Ascending aorta (tissue), 2 donors: ENCODE measurements at regions not wholly inside any gene's neighbourhood (a gene's known extent, or its start where the extent isn't known, plus 50 kb on each side); places are given as distances from the start of the nearest gene placed in this dataset.

Experiments used
- DNase-seq, 2 donors: peaks; one replicate each; pipeline ENCODE4 v3.0.0-alpha.2; 2019; ENCODE audit warnings: low spot score in 2 of 2
- H3K27ac ChIP-seq, 2 donors: fragments of 200-600 bp; sonication (generic); one replicate each; pipeline ENCODE4 v1.5.1; 2016 to 2017; ENCODE audit warnings: mild to moderate bottlenecking in 1 of 2
- H3K27me3 ChIP-seq: fragments of 200-600 bp; sonication (generic); one replicate; pipeline ENCODE4 v1.5.1; 2017
- H3K36me3 ChIP-seq, 2 donors: fragments of 200-600 bp; sonication (generic); one replicate each; pipeline ENCODE4 v1.5.1; 2016
- H3K4me1 ChIP-seq, 2 donors: fragments of 200-600 bp; sonication (generic); one replicate each; pipeline ENCODE4 v1.5.1; 2016 to 2017; ENCODE audit warnings: mild to moderate bottlenecking in 1 of 2
- H3K4me3 ChIP-seq, 2 donors: fragments of 200-600 bp; sonication (generic); one replicate each; pipeline ENCODE4 v1.5.1; 2016 to 2017; ENCODE audit warnings: mild to moderate bottlenecking in 1 of 2
- H3K9me3 ChIP-seq, 2 donors: fragments of 200-600 bp; sonication (generic); one replicate each; pipeline ENCODE4 v1.5.1; 2016
- intact Hi-C: fragments of 100-400 bp; cut with DNase I; formaldehyde crosslinking; loops from one replicate; pipeline ENCODE4 v1.15.1; 2023
- TF ChIP-seq, protein P1 (sequence below), 3 experiments: fragments of 200-600 bp in 2 of 3; fragments of 450-650 bp in 1 of 3; sonication (generic) in 2 of 3; IDR thresholded peaks; one replicate each; pipeline ENCODE4 v1.5.1; 2016 to 2019; ENCODE audit warnings: antibody characterized with exemption in 3 of 3, mild to moderate bottlenecking in 1 of 3, moderate library complexity in 1 of 3

DNA sequence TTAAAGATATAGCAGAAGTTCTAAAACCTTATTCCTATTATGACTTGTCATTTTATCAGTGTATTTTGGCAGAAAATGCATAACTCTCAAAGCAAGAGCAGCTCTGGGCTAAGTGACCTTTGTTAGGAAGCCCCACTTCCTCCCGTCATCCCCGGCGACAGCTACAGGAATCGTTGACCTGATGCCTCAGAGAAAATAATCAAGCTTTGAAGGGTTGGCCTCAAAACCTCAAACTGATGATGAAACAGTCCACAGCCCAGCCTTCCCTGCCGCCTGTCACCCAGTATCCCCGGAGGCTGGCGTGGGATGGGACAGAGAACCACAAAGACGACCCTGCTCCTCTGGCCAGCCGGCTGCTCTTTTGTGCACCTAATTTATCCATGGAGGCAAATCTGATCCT is 65.3 kb downstream of the KCNF1 start:
- no peaks in the 10 kb centered on the region for H3K9me3 ChIP-seq
- H3K4me1 ChIP-seq, result no peaks in the 10 kb centered on the region
- H3K27me3 ChIP-seq, result no peaks in the 10 kb centered on the region
- no peaks in the 10 kb centered on the region for H3K36me3 ChIP-seq
- TF ChIP-seq, protein P1, sequence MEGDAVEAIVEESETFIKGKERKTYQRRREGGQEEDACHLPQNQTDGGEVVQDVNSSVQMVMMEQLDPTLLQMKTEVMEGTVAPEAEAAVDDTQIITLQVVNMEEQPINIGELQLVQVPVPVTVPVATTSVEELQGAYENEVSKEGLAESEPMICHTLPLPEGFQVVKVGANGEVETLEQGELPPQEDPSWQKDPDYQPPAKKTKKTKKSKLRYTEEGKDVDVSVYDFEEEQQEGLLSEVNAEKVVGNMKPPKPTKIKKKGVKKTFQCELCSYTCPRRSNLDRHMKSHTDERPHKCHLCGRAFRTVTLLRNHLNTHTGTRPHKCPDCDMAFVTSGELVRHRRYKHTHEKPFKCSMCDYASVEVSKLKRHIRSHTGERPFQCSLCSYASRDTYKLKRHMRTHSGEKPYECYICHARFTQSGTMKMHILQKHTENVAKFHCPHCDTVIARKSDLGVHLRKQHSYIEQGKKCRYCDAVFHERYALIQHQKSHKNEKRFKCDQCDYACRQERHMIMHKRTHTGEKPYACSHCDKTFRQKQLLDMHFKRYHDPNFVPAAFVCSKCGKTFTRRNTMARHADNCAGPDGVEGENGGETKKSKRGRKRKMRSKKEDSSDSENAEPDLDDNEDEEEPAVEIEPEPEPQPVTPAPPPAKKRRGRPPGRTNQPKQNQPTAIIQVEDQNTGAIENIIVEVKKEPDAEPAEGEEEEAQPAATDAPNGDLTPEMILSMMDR (IDR thresholded peaks at IDR 0.05), result no peak
- intact Hi-C loops, result no loop called here
- no peak overlapping the region for H3K27ac ChIP-seq
- peak in 1 of 2 donors; percentile 38 for DNase-seq
- no peak overlapping the region for H3K4me3 ChIP-seq

DNA sequence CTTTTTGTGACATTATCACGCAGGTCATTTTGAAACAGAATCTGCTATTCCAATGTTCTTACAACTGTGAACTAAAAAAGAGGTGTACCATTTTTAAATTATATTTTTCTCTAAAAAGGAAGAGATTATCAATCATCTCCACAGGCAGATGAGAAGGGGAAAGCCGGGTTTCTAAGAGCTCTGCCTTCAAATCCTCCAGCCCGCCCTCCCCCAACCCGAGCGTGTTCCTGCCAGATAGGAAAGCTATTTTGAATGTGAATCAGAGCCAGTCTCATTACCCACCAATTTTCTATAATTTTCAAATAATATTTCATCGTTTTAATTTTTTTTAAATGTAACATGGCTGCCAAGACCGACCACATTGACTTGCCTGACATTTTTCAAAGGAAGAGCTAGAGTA is 65.9 kb downstream of the KCNF1 start:
- DNase-seq, result no peak
- TF ChIP-seq, protein P1 (IDR thresholded peaks at IDR 0.05), result no peak
- H3K4me3 ChIP-seq, result no peak overlapping the region
- no peaks in the 10 kb centered on the region for H3K27me3 ChIP-seq
- no peaks in the 10 kb centered on the region for H3K9me3 ChIP-seq
- intact Hi-C loops, result no loop called here
- no peak overlapping the region for H3K27ac ChIP-seq
- no peaks in the 10 kb centered on the region for H3K36me3 ChIP-seq
- H3K4me1 ChIP-seq, result no peaks in the 10 kb centered on the region

DNA sequence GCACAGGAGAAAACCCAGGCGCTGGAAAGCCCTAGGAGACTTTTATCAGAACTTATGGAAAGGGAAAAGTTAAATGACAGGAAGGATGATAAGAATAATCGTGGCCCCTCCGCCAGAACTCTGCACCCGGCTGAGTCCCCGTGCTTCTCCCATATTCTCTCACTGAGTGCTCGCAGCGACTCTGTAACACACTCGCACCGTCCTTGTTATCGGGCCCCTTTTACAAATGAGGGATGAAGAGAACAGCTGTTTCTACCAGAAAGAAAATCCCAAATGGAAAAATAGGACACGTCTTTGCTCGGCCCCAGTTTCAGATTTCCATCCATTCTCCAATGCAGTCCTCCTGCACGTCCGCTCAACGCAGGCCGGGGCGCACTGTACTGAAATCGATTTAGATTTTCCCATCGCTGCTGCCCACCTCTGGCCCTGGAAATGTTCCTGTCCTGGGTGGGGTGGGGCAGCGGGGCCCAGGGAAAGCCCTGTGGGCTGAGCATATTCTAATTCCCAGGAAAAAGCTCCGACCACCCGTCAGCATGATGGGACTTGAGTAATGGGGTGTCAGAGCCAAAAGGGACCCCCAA is 66.4 kb downstream of the KCNF1 start:
- intact Hi-C loops, result no loop called here
- DNase-seq, result peak in 1 of 2 donors; percentile 21
- TF ChIP-seq, protein P1 (IDR thresholded peaks at IDR 0.05), result no peak
- Histone ChIP-seq H3K4me3 (no peak overlapping the region), H3K9me3 (no peaks in the 10 kb centered on the region), H3K27ac (no peak overlapping the region), H3K27me3 (no peaks in the 10 kb centered on the region), H3K36me3 (no peaks in the 10 kb centered on the region), H3K4me1 (no peaks in the 10 kb centered on the region)

DNA sequence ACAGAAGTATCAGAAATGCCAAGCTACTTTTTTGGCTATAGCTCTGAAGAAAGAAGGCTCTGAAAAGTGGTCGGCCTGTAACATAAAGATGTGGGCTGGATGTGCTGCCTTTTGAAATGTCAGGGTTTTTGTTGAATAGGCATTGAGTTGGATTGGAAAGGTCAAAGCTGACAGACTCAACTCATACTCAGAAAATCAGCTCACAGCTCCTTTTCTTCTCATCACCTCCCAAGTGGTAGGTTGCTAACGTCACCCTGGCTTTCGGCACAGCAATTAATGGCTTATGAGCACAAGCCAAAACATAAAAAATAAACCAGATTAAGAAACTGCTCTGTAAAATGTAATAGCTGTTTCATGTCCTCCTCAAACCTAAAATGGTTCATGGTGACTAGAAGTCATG is 68.3 kb downstream of the KCNF1 start:
- Histone ChIP-seq H3K4me1 (no peaks in the 10 kb centered on the region), H3K9me3 (no peaks in the 10 kb centered on the region), H3K4me3 (no peak overlapping the region), H3K27ac (no peak overlapping the region), H3K36me3 (no peaks in the 10 kb centered on the region), H3K27me3 (no peaks in the 10 kb centered on the region)
- no peak for DNase-seq
- TF ChIP-seq, protein P1 (IDR thresholded peaks at IDR 0.05), result no peak
- intact Hi-C loops, result no loop called here

DNA sequence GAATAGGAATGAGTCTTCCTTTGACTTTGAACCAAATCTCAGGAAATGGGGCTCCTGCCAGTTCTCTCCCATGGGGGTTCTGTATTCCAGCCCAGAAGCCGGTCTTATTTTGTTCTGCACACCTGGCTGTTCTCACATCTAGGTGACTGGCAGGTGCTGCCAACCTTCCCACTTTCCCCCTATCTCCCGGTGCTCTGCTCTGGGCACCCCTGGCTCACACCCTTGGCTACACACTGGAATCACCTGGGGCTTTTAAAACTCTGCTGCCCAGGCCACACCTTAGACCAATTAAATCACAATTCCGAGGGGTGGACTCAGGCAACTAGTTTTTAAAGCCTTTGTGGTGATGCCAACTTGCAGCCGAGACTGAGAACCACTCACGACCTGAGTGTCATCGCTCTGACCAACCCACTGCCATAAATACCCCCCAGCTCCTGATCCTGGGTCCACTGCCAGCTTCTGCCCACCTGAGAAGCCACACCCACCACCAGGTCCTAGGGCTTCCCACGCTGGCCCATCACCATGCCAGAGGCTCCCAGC is 69.2 kb downstream of the KCNF1 start:
- TF ChIP-seq, protein P1 (IDR thresholded peaks at IDR 0.05), result no peak
- Histone ChIP-seq H3K27me3 (no peaks in the 10 kb centered on the region), H3K4me1 (no peaks in the 10 kb centered on the region), H3K4me3 (no peak overlapping the region), H3K9me3 (no peaks in the 10 kb centered on the region), H3K27ac (no peak overlapping the region), H3K36me3 (no peaks in the 10 kb centered on the region)
- intact Hi-C loops, result no loop called here
- no peak for DNase-seq

DNA sequence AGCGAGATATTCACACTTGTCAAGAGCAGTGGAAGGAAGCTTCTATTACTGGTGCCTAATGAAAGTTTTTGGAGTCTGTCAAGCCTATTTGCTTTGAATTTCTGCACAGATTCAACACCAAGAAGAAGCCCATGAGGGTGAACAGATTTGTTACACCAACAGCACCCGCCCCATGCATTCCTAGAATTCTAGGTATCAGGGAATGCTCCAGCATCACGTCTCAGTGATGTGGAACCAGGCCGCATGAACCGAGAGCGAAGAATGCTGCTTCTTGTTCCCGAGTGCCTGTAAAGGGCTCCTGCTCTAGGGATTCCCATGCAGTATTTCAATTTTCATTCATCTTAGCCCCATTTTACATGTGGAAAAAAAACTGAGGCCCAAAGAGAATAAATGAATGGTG is 69.7 kb downstream of the KCNF1 start:
- intact Hi-C loops, result no loop called here
- H3K27ac ChIP-seq, result no peak overlapping the region
- H3K27me3 ChIP-seq, result no peaks in the 10 kb centered on the region
- no peaks in the 10 kb centered on the region for H3K9me3 ChIP-seq
- H3K36me3 ChIP-seq, result no peaks in the 10 kb centered on the region
- no peaks in the 10 kb centered on the region for H3K4me1 ChIP-seq
- no peak for DNase-seq
- TF ChIP-seq, protein P1 (IDR thresholded peaks at IDR 0.05), result no peak
- no peak overlapping the region for H3K4me3 ChIP-seq
